Mesendoderm (in vitro differentiated cells): ENCODE measurements at regions not wholly inside any gene's neighbourhood (a gene's known extent, or its start where the extent isn't known, plus 50 kb on each side); places are given as distances from the start of the nearest gene placed in this dataset.

Experiments used
- DNase-seq: peaks from one replicate; pipeline ENCODE4 v3.0.0; 2013
- H2AK5ac ChIP-seq: 2 replicates; pipeline ENCODE4 v1.6.1; 2013; ENCODE audit warnings: low read length, inconsistent platforms
- H2BK120ac ChIP-seq: 2 replicates; pipeline ENCODE4 v1.6.1; 2013; ENCODE audit warnings: low read depth, mild to moderate bottlenecking, low read length, moderate library complexity, mixed read lengths
- H2BK15ac ChIP-seq: replicated peaks from 2 replicates; pipeline ENCODE4 v1.6.1; 2013; ENCODE audit warnings: low read depth, mild to moderate bottlenecking, moderate library complexity
- H2BK5ac ChIP-seq: 2 replicates; pipeline ENCODE4 v1.6.1; 2013; ENCODE audit warnings: low read length, inconsistent platforms
- H3K18ac ChIP-seq: 2 replicates; pipeline ENCODE4 v1.6.1; 2013; ENCODE audit warnings: mild to moderate bottlenecking, low read length, mixed read lengths
- H3K23ac ChIP-seq: one replicate; pipeline ENCODE4 v1.6.1; 2013; ENCODE audit warnings: low read length
- H3K27ac ChIP-seq: 2 replicates; pipeline ENCODE4 v1.5.1; 2013; ENCODE audit warnings: low read depth, mild to moderate bottlenecking, inconsistent platforms, low read length, moderate library complexity
- H3K27me3 ChIP-seq: 2 replicates; pipeline ENCODE4 v1.6.1; 2013; ENCODE audit warnings: low read length, control low read depth, mild to moderate bottlenecking, inconsistent platforms; ENCODE audit not compliant: insufficient read depth, poor library complexity
- H3K36me3 ChIP-seq: 2 replicates; pipeline ENCODE4 v1.6.1; 2013; ENCODE audit warnings: low read length, inconsistent platforms; ENCODE audit not compliant: control insufficient read depth, insufficient read depth
- H3K4ac ChIP-seq: one replicate; pipeline ENCODE4 v1.6.1; 2013; ENCODE audit warnings: low read depth, mild to moderate bottlenecking, low read length, moderate library complexity
- H3K4me1 ChIP-seq: 2 replicates; pipeline ENCODE4 v1.6.1; 2013; ENCODE audit warnings: low read depth, low read length, inconsistent platforms; ENCODE audit not compliant: control insufficient read depth
- H3K4me2 ChIP-seq: 2 replicates; pipeline ENCODE4 v1.6.1; 2013; ENCODE audit warnings: low read length
- H3K4me3 ChIP-seq: 2 replicates; pipeline ENCODE4 v1.5.1; 2013; ENCODE audit warnings: mild to moderate bottlenecking, low read length
- H3K56ac ChIP-seq: one replicate; pipeline ENCODE4 v1.6.1; 2013; ENCODE audit warnings: low read length
- H3K79me1 ChIP-seq: 2 replicates; pipeline ENCODE4 v1.6.1; 2013; ENCODE audit warnings: low read length, inconsistent platforms
- H3K79me2 ChIP-seq: 2 replicates; pipeline ENCODE4 v1.6.1; 2013; ENCODE audit warnings: mild to moderate bottlenecking, low read length; ENCODE audit not compliant: control insufficient read depth, insufficient read depth
- H3K9ac ChIP-seq: 2 replicates; pipeline ENCODE4 v1.6.1; 2013; ENCODE audit warnings: low read length, inconsistent platforms
- H4K5ac ChIP-seq: one replicate; pipeline ENCODE4 v1.6.1; 2013; ENCODE audit warnings: low read length
- H4K8ac ChIP-seq: one replicate; pipeline ENCODE4 v1.6.1; 2013; ENCODE audit warnings: low read depth, mild to moderate bottlenecking, control low read depth, low read length, moderate library complexity
- WGBS: extraction: QIAGEN DNeasy Blood & Tissue Kit; methylation state at CpG from one replicate; pipeline ENCODE4 v1.1.7; 2013; ENCODE audit warnings: low lambda C conversion rate, missing lambda C conversion rate; ENCODE audit not compliant: insufficient coverage; ENCODE audit errors: extremely low coverage; 5-methylcytosine and 5-hydroxymethylcytosine counted together

DNA sequence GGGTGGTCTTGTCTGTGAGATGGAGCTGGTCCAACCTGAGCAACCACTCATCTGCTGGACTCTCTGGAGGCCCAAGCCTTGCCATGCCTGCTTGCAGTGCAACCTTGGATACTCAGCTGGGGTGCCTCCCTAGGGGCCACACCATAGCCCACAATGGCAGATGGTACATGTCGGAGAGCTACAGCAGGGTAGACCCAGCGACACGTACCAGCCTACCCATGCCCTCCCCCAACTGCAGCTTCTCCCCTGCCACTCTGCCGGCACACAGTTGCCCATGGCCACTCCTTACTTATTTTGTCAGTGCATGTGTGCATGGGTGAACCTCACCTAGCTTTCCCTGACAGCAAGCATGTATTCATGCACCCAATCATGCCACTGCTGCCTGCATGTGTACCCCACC is 690.9 kb downstream of the CCDC85A start:
- Histone ChIP-seq H3K36me3 (no peaks in the 10 kb centered on the region), H3K4me3 (no peak overlapping the region), H3K79me2 (no peaks in the 10 kb centered on the region), H3K23ac (no peak overlapping the region), H2BK120ac (no peak overlapping the region), H4K5ac (no peak overlapping the region), H2BK5ac (no peak overlapping the region), H3K9ac (no peak overlapping the region), H2AK5ac (no peak overlapping the region), H3K56ac (no peak overlapping the region), H3K18ac (no peak overlapping the region), H4K8ac (no peak overlapping the region), H3K4ac (no peak overlapping the region), H3K4me2 (no peak overlapping the region), H3K4me1 (no peaks in the 10 kb centered on the region), H3K27ac (no peak overlapping the region), H3K79me1 (no peaks in the 10 kb centered on the region), H3K27me3 (no peaks in the 10 kb centered on the region), H2BK15ac (no peak overlapping the region)
- no CpG with 5 or more reads among the region's 4 CpGs for WGBS
- no peak for DNase-seq

- no peak overlapping the region for H2BK5ac ChIP-seq
- no peak overlapping the region for H3K9ac ChIP-seq
- no peak overlapping the region for H3K4me2 ChIP-seq
- no CpG with 5 or more reads among the region's 2 CpGs for WGBS
- DNase-seq = no peak
- no peak overlapping the region for H2AK5ac ChIP-seq
- H3K56ac ChIP-seq = no peak overlapping the region
- H3K36me3 ChIP-seq = no peaks in the 10 kb centered on the region
- no peak overlapping the region for H4K8ac ChIP-seq
- no peak overlapping the region for H3K27ac ChIP-seq
- no peak overlapping the region for H3K4ac ChIP-seq
- H3K23ac ChIP-seq = no peak overlapping the region
- H3K27me3 ChIP-seq = no peaks in the 10 kb centered on the region
- H2BK15ac ChIP-seq = no peak overlapping the region
- no peaks in the 10 kb centered on the region for H3K79me1 ChIP-seq
- H3K79me2 ChIP-seq = no peaks in the 10 kb centered on the region
- H3K4me1 ChIP-seq = no peaks in the 10 kb centered on the region
- H3K4me3 ChIP-seq = no peak overlapping the region
- H4K5ac ChIP-seq = no peak overlapping the region
- no peak overlapping the region for H2BK120ac ChIP-seq
- no peak overlapping the region for H3K18ac ChIP-seq
Measured at GRCh38 chr2:56889738-56890137, 705.9 kb downstream of the CCDC85A start.

DNA sequence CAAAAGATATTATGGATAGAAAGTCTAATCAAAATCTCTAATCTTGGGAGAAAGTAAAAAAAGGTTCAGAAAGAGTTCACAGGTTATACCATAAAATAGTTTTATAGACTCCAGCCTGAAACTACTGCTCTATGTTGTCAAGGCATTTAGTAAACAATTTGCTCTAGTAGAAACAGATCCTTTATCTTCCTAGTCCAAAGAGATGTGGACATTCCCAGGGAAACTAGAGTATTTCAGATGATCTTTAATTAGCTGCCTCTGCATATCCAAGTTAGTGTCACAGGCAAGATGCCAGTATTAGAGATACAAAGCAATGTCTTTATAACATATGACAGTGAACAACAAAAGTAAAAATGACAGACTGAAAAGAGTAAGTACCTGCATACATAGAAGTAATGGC is 708.6 kb downstream of the CCDC85A start:
- H3K27ac ChIP-seq = no peak overlapping the region
- H4K8ac ChIP-seq = no peak overlapping the region
- no peaks in the 10 kb centered on the region for H3K79me2 ChIP-seq
- no peak overlapping the region for H4K5ac ChIP-seq
- H3K23ac ChIP-seq = no peak overlapping the region
- no peak overlapping the region for H3K4me2 ChIP-seq
- no peaks in the 10 kb centered on the region for H3K27me3 ChIP-seq
- H3K9ac ChIP-seq = no peak overlapping the region
- no peak overlapping the region for H3K4ac ChIP-seq
- H2BK5ac ChIP-seq = no peak overlapping the region
- no peaks in the 10 kb centered on the region for H3K4me1 ChIP-seq
- no peak overlapping the region for H3K18ac ChIP-seq
- H3K4me3 ChIP-seq = no peak overlapping the region
- DNase-seq = no peak
- H3K36me3 ChIP-seq = no peaks in the 10 kb centered on the region
- H3K79me1 ChIP-seq = no peaks in the 10 kb centered on the region
- H2BK120ac ChIP-seq = no peak overlapping the region
- H2BK15ac ChIP-seq = no peak overlapping the region
- no peak overlapping the region for H3K56ac ChIP-seq
- no peak overlapping the region for H2AK5ac ChIP-seq

GRCh38 chr2:56898986-56899385 is 715.2 kb downstream of the CCDC85A start:
- Histone ChIP-seq H3K18ac (no peak overlapping the region), H3K4ac (no peak overlapping the region), H3K79me2 (no peaks in the 10 kb centered on the region), H3K36me3 (no peaks in the 10 kb centered on the region), H2BK120ac (no peak overlapping the region), H4K8ac (no peak overlapping the region), H3K27ac (no peak overlapping the region), H4K5ac (no peak overlapping the region), H3K56ac (no peak overlapping the region), H3K23ac (no peak overlapping the region), H3K27me3 (no peaks in the 10 kb centered on the region), H3K4me2 (no peak overlapping the region), H3K4me3 (no peak overlapping the region), H2AK5ac (no peak overlapping the region), H3K4me1 (no peaks in the 10 kb centered on the region), H2BK5ac (no peak overlapping the region), H3K79me1 (no peaks in the 10 kb centered on the region), H2BK15ac (no peak overlapping the region), H3K9ac (no peak overlapping the region)
- no CpG with 5 or more reads among the region's 1 CpG for WGBS
- no peak for DNase-seq

DNA sequence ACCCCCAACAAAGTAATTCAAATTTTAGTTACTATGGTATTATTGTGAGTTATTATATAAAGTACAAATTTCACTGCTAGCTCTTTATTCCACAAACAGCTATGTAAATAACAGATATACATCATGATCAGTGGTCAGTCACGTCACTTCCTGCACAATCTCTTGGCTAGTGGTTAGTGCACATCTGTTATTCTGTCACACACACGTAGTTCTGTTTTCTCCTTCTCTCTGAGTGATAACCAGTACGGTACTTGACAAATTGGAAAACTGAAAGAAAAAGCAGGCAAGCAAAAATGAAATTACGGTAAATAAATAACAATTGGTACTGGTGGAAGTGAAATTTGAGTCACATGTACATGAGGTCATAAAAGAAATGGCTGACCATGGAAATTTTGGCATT is 728.7 kb downstream of the CCDC85A start:
- DNase-seq = no peak
- no CpG with 5 or more reads among the region's 4 CpGs for WGBS

DNA sequence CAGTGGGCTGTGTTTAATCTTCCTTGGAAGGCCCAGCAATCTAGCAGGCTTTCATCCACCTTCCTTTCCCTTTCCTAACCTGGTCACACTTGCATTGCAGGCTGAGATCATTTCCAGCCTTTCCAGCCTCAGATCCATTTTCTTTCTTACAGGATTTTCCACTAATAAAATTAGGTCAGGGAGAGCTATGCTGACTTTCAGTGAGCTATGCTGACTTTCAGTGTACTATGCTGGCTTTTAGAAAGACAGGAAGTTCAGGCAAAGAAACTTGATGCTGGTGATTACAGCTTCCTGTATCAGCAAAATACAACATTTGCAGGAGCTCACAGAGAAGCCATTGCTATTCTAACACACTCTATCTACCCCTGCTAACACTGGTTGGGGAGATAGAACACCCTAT is 735.0 kb downstream of the CCDC85A start:
- no peaks in the 10 kb centered on the region for H3K79me1 ChIP-seq
- no peaks in the 10 kb centered on the region for H3K79me2 ChIP-seq
- no peak overlapping the region for H4K8ac ChIP-seq
- H3K4me3 ChIP-seq = no peak overlapping the region
- no peak overlapping the region for H3K56ac ChIP-seq
- H2AK5ac ChIP-seq = no peak overlapping the region
- H4K5ac ChIP-seq = no peak overlapping the region
- no peak overlapping the region for H3K27ac ChIP-seq
- no peak overlapping the region for H2BK15ac ChIP-seq
- H3K4ac ChIP-seq = no peak overlapping the region
- H2BK5ac ChIP-seq = no peak overlapping the region
- no peaks in the 10 kb centered on the region for H3K27me3 ChIP-seq
- no peaks in the 10 kb centered on the region for H3K36me3 ChIP-seq
- no peak overlapping the region for H3K18ac ChIP-seq
- no peaks in the 10 kb centered on the region for H3K4me1 ChIP-seq
- no peak overlapping the region for H3K4me2 ChIP-seq
- no peak overlapping the region for H3K23ac ChIP-seq
- no peak overlapping the region for H3K9ac ChIP-seq
- no peak overlapping the region for H2BK120ac ChIP-seq
- DNase-seq = no peak

More for the DNA sequence above, 728.7 kb downstream of the CCDC85A start:
- no peak overlapping the region for H3K4me2 ChIP-seq
- no peak overlapping the region for H4K8ac ChIP-seq
- H2BK15ac ChIP-seq = no peak overlapping the region
- H3K9ac ChIP-seq = no peak overlapping the region
- H3K23ac ChIP-seq = no peak overlapping the region
- H3K4ac ChIP-seq = no peak overlapping the region
- no peaks in the 10 kb centered on the region for H3K27me3 ChIP-seq
- H3K4me3 ChIP-seq = no peak overlapping the region
- no peak overlapping the region for H2BK120ac ChIP-seq
- no peak overlapping the region for H4K5ac ChIP-seq
- H3K36me3 ChIP-seq = no peaks in the 10 kb centered on the region
- H3K18ac ChIP-seq = no peak overlapping the region
- no peaks in the 10 kb centered on the region for H3K4me1 ChIP-seq
- H2BK5ac ChIP-seq = no peak overlapping the region
- H3K56ac ChIP-seq = no peak overlapping the region
- H3K79me1 ChIP-seq = no peaks in the 10 kb centered on the region
- H2AK5ac ChIP-seq = no peak overlapping the region
- no peak overlapping the region for H3K27ac ChIP-seq
- H3K79me2 ChIP-seq = no peaks in the 10 kb centered on the region
